Hematopoietic multipotent progenitor cell treated with erythropoietin and hydrocortisone succinate and interleukin-3 and kit ligand, for 8 days (in vitro differentiated cells): ENCODE measurements at regions not wholly inside any gene's neighbourhood (a gene's known extent, or its start where the extent isn't known, plus 50 kb on each side); places are given as distances from the start of the nearest gene placed in this dataset.
"Not testable (repeated sequence)": the region's sequence is repeated elsewhere in the genome, so short reads cannot be mapped to it uniquely, and the experiment has no call there.

Experiments
- DNase-seq: peaks from one replicate; pipeline ENCODE4 v3.0.0-alpha.2; 2015

- no peak for DNase-seq
Measured at GRCh38 chr6:78515271-78515670, 352.1 kb upstream of the IRAK1BP1 start.

- DNase-seq = no peak
Measured at GRCh38 chr6:78517399-78517798, 350.0 kb upstream of the IRAK1BP1 start.

DNA sequence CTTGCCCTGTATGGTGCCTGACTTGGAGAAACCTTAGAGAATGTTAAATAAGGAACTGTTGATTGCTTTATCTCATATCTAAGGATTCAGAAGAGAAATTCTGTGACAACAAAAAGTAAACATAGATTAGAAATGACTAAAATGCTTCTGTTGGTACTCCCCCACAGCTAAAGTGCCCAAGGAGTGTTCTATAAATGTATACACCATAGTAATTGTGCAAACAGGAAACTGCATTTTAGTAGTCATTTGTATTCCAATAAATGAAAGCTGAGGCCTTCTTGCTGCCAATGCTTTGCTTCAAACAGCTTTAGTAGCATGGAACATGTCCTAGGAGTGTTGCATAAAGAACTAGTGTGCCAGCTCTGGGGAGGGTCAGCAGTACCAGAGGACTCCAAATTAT lies 343.7 kb upstream of the IRAK1BP1 start:
- DNase-seq = no peak

DNA sequence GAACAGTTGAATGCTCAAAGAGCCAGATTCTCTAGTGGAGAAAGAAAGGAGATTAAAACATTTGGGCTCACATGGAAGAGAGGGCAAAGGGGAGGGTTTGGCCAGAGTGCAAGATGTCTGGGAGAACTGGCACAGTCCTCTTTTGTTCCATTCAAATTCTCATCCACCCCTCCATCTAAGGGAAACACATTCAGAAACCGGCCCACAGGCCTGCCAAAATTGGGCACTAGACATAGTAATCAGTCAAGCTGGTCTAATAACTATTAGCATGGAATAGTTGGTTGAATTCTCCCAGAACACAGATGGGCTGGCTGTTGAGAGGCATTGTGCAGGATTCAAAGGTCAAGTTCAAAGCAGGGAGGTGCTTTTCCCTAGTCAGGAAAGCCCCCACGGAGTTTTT lies 341.4 kb upstream of the IRAK1BP1 start:
- no peak for DNase-seq

DNA sequence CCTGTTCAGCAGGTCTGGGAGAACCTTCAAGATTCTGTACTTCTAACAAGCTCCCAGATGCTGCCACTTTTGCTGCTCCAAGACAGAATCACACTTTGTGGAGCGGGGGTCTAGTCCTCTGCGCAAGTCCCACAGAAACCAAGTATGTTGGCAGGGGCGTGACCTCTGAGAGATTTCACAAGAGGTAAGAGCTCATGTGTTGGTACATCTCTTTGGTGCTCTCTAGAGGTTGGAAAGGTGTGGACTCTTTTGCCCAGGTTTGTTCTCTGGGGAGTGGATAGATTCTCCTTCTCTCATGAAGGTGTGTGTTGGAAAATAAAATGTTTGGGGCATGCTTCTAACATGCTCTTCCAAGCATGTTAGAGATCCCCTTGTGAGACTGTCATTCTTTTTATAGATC lies 340.9 kb upstream of the IRAK1BP1 start:
- no peak for DNase-seq

DNA sequence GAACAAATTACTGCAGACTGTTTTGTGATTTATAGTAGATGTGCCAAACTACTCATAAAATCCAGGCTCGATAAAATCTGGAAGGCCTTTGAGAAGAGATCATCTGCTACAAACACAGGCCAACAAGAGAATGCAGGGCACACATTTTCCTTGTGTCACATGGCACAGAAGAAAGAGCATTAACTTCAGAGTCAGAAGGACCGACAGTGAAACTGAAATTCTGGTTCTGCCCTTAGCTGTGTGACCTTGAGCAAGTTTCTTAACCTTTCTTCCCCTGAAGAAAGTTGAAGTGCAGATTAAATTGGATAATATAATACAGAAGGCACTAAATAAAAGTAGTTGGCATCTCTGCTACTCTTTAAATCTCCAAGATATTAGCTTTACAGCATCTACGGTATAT lies 338.4 kb upstream of the IRAK1BP1 start:
- no peak for DNase-seq

- no peak for DNase-seq
Measured at GRCh38 chr6:78530208-78530607, 337.1 kb upstream of the IRAK1BP1 start.

- DNase-seq = no peak
Measured at GRCh38 chr6:78533426-78533825, 333.9 kb upstream of the IRAK1BP1 start.

- DNase-seq = no peak
Measured at GRCh38 chr6:78533876-78534275, 333.5 kb upstream of the IRAK1BP1 start.

DNA sequence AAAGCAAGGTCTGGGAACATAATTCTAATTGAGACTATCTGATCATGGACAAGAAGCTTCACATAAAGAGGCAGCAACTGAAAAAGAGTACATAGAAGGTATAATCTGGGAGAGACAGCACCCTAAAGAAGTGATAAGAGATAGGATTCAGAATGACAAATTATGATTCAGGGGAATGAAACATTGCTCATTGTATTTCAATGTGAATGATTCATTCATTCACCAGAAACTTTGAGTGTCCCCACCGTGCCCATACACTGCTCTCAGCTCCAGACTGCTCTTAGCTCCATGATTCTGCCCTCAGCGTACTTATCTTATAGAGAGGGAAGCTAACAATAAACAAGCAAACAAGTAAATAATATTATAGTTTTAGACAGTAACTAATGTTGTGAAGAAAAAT lies 329.3 kb upstream of the IRAK1BP1 start:
- no peak for DNase-seq

DNA sequence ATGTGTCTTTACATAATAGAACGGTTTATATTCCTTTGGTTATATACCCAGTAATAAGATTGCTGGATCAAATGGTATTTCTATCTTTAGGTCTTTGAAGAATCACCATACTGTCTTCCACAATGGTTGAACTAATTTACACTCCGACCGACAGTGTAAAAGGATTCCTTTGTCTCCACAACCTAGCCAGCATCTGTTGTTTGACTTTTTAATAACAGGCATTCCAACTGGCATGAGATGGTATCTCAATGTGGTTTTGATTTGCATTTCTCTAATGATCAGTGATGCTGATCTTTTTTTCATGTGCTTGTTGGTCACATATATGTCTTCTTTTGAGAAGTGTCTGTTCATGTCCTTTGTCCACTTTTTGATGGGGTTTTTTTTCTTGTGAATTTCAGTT lies 319.7 kb upstream of the IRAK1BP1 start:
- not testable (repeated sequence) for DNase-seq

DNA sequence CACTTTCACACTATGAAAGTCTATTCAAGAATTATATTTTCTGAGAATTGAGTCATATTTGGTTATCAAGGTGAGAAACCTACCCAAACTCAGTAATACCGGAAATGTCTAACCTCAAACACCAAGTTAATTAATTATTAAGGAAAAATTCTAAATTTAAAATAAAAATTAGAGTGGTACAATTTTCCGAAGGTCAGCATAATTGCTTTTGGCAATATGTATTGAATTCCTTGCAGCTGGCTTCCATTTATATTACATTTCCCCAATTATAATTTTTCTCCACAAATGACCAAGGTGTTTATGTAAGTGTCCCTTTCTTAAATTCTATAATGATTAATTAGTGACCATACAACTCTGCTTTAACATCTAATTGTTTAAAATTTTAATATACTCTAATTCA lies 316.0 kb upstream of the IRAK1BP1 start:
- DNase-seq = no peak

GRCh38 chr6:78552435-78552834 lies 314.9 kb upstream of the IRAK1BP1 start:
- DNase-seq = no peak

DNA sequence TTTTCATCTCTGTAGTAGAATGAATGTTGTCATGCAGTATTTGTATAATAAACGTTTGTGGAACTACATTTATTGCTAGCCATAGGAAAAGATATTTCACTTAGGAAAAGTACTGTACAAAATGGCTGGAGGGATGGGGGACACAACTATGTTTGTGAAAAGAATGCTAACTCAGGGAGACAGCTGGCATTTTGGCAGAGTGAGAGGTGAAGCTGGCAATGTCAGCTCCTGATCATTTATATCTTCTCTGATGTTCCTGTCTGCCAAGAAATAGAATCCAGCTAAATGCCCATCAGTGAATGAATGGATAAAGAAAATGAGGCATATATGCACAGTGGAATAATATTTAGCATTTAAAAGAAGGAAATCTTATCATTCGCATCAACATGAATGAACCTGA lies 313.0 kb upstream of the IRAK1BP1 start:
- no peak for DNase-seq

DNA sequence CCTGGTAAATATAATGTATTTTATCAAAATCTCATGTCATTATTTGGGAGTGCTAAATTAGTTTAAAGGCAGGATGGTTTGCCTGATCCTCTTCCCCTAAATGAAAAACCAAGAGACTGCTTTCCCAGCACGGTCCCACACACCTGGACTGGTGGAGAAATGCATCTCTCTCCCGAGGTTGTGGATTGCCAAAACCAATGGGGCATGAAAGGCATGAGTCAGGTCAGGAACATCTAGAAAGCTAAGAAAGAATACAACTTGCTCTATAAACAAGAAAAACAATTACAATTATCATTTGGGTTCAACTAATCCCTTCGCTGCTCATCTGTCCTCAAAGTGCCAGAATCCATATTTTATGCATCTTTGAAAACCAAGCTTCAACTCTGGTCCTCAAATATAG lies 308.3 kb upstream of the IRAK1BP1 start:
- no peak for DNase-seq

DNA sequence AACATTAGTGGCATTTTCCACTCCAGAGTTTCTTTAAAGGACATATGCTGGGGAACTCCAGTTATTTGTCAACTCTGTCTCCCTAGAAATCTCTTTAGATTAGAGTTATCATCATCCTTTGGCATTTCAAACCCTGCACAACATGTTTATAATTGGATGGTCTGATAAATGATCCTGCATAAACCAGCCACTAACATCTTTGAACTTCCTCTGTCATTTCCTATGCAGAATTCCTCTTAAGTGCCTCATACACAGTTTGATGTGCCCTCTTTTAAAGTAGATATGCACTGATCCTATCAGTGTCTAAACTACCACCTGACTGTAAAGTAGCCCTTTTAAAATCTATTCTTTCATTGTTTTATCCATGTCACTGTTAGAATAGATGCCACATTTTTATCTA lies 306.3 kb upstream of the IRAK1BP1 start:
- no peak for DNase-seq

GRCh38 chr6:78565997-78566396 lies 301.4 kb upstream of the IRAK1BP1 start:
- DNase-seq = no peak

- DNase-seq = no peak
Measured at GRCh38 chr6:78570044-78570443, 297.3 kb upstream of the IRAK1BP1 start.

DNA sequence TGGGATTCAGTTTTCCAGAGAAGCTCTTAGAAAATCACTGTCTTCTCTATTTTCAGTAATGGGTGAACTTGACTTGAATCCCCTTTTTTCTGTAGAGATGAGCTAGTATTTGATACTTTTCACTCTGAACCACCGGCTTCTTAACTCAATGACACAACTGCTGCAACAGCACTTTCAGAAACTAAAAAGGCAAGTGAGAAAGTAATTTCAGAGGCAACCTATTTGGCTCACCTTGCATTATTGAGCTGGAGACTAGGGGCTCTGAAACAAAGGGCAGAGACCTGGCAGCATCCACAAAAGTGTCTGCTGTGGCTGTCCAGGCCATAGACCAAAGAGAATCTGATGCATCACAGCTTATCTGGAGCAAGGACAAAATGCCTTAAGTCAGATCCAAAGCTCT lies 289.8 kb upstream of the IRAK1BP1 start:
- DNase-seq = no peak

- no peak for DNase-seq
Measured at GRCh38 chr6:78578430-78578829, 288.9 kb upstream of the IRAK1BP1 start.

- DNase-seq = no peak
Measured at GRCh38 chr6:78580923-78581322, 286.4 kb upstream of the IRAK1BP1 start.

DNA sequence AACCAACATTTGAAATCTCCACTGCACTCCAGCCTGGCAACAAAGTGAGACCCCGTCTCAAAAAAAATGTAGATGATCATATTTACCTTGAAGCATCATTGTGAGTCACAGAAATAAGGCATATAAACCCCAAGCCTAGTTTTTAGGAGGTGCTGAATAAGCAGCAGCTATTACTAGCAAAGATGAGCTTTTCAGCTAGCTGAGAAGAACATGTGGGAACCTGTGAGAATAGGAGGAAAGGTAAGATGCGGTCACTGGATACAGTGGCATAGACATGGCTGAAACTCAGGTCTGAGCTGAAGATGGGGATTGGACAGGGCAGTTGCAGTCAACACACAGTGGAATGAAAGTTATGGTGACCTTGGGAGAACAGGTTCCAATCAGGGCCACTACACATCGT lies 284.3 kb upstream of the IRAK1BP1 start:
- no peak for DNase-seq

DNA sequence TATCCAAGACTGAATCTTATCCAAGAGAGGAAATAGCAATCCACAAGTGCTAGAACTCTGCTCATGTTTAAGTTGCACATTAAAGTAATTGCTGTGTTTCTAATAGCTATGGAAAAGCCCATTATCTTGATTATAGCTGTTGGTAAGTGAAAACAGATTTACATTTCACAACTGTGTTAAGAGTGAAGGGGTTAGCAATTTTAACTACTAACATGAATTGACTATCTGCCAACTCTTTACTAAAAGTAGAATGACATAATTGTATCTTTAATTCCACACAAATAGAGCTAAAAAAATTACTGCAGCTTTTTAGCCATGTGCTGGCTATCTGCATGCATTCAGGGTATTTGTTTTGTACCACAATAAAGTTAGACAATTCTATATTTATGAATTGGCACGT lies 277.9 kb upstream of the IRAK1BP1 start:
- no peak for DNase-seq

GRCh38 chr6:78593898-78594667 lies 273.3 kb upstream of the IRAK1BP1 start:
- DNase-seq = no peak

DNA sequence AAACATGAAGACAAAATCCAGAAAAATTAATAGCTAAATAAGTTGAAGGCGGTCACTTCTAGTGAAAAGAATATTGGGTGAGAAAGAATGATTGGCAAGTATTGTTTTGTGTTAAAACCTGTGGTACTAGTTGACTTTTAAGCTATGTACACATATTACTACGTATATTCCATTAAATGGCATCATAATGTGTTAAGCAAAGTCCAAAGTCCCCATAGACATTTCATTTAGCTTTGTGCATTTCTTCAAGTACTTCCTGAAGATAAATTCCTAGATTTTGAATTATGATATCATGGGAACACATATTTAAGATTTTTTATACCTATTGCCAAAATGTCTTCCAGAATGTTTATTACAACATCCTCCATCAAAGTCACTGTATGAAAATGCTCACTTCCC lies 272.7 kb upstream of the IRAK1BP1 start:
- no peak for DNase-seq
